Fibroblast of peridontal ligament (primary cell): ENCODE measurements at regions not wholly inside any gene's neighbourhood (a gene's known extent, or its start where the extent isn't known, plus 50 kb on each side); places are given as distances from the start of the nearest gene placed in this dataset.

Experiments used
- DNase-seq: peaks from one replicate; pipeline ENCODE4 v3.0.0-alpha.2; 2010; ENCODE audit errors: extremely low read depth

- no peak for DNase-seq
These were observed 92.5 kb upstream of the MYL2 start for GRCh38 chr12:111012918-111013317.

DNA sequence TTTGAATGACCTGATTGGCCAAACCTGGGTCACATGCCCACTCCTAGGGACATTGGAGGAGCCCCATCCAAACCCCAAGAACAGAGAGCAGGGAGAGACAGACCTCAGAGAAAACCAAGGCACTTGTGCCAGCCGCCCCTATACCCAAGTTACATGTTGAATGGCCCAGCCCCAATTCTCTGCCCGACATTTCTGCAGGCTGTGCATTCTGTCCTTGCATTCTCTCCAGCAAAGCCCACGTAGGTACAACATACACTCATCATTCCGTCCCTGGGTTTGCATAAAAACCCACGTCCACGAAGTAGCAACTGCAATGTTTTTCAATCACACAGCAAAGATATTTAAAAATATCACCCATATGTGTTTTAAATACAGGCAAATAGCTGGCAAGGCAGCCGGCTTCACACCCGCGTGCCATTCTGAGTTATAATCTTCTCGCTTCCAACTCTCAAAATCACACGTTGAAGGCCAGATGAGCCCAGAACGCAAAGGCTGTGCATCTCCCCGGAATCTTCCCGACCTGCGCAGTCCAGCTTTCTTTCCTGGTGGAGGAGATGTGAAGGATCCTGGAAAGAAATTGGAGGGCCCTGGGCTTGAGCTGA, 91.7 kb upstream of the MYL2 start:
- DNase-seq, result no peak

- no peak for DNase-seq
These were observed 90.7 kb upstream of the MYL2 start for GRCh38 chr12:111010916-111011657.

GRCh38 chr12:111010061-111010460, 89.7 kb upstream of the MYL2 start:
- no peak for DNase-seq

GRCh38 chr12:111006621-111007020, 86.2 kb upstream of the MYL2 start:
- no peak for DNase-seq

DNA sequence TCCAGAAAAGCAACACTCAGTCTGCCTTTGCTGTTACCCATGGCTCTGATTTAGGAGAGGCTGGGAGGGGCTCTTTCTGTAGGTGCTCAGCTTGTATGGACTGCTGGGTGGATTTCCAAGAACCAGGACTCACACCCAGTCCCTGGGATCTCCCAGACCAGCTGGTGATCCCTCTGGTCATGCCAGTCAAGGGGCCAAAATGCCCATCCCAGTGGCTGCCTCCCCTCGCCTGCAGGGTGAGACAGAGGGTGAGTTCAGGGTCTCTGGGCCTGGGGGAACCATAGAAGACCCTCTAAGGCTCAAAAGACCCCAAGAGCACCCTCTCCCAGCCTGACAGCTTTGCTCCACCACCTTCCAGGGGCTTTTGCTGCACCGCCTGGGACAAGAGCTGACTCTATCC, 78.6 kb upstream of the MYL2 start:
- DNase-seq, result no peak

DNA sequence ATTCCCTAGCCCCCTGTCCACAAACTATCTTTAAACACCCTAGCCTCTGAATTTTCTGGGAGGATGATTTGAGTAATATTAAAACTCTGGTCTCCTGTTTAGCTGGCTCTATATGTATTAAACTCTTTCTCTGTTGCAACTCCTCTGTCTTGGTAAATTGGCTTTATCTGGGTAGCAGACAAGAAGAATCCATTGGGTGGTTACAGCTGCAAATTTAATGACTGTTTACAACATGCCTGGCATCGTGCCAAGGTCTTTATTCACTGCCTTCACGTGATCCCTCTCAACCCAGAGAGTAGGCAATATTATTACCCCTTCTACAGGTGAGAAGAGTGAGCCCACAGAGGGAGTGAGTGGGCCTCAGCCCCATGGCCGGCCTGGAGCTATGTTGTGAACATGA, 77.8 kb upstream of the MYL2 start:
- DNase-seq, result peak; percentile 0

DNA sequence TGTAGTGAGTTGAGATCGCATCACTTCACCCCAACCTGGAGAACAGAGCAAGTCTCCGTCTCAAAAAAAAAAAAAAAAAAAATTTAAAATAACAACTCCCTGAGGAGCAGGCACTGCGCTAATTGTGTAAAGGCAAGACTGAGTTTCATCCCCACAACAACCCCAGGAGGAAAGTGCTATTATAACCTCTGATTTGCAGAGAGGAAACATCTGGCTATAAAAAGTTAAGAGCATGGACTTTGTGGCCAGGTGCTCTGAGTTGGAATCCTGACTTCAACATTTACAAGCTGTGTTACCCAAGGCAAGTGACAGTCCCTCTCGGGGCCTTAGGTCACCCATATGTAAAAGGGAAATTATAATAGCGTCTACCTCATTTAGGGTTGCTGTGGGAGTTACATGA, 76.0 kb upstream of the MYL2 start:
- DNase-seq, result no peak

GRCh38 chr12:110995615-110996014, 75.2 kb upstream of the MYL2 start:
- DNase-seq, result no peak

DNA sequence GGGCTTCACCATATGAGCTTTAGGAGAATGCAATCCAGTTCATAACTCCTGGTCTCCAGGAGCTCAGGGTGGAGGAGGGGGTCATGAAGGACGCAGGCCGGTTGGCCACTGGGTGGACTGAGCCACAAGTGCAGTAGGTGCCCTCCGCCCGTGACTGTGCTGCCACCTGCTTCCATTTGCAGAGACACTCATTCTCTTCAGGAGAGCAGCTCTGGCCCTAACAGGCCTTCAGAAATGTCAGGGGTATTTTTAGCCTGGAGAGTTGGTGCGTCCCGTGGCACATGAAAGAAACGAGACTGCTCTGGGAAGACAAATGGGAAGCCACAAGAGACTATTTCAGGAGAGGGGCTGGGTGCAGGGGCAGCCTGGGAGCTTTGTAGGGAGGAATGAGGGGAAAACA, 74.6 kb upstream of the MYL2 start:
- no peak for DNase-seq

GRCh38 chr12:110993434-110993833, 73.1 kb upstream of the MYL2 start:
- DNase-seq, result no peak

DNA sequence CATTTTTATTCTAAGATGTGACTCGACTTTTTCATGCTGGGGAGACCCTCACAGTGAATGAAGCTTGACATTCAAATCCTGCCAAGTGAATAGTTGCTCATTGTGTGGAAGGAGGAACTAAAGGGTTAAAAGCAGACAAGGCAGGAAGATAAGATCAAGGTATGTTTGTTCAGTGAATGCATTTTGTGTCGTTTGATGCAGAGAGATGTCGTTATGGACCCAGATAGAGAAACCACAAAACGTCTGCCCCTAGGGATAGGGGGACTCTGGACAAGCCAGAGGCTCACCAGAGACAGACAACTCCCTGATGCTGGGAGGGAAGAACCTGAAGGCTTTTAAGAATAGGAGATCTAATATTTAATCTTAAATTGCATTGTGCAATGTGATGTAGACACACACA, 72.5 kb upstream of the MYL2 start:
- DNase-seq, result no peak

DNA sequence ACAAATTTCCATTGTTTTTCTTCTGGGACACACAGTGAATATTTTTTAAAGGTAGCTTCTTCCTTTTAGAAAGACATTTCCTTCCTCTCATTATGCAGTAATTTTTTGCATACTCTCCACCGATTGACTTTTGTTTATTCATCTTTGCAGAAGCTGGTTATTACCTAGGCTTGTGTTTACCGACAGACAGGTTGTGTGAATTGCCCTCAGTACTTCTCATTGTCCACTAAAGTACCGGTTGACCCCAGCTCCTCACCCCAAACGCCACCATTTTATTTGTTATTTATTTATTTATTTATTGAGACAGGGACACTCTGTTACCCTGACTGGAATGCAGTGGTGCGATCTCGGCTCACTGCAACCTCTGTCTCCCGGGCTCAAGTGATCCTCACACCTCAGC, 63.4 kb upstream of the MYL2 start:
- DNase-seq, result no peak

DNA sequence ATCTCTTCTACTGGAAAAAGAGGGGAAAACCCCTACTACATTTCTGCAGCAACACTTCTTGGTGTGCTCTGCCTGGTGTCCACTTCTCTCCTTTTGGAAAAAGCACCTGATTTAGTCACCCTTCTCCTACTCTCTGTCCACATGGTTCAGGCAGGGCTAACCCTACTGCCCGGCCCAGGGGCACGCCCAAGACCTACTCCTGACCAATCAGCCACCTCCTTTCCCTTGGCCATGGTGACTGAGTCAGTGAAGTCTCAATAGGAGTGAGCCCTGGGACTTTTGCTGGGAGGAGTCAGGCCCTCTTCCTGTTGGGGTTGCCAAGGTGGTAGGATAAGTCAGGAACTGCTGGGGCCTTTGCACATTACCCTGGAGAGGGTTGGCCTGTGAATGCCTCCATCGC, 52.5 kb upstream of the MYL2 start:
- no peak for DNase-seq

GRCh38 chr12:110971936-110972335, 51.6 kb upstream of the MYL2 start:
- DNase-seq, result no peak

DNA sequence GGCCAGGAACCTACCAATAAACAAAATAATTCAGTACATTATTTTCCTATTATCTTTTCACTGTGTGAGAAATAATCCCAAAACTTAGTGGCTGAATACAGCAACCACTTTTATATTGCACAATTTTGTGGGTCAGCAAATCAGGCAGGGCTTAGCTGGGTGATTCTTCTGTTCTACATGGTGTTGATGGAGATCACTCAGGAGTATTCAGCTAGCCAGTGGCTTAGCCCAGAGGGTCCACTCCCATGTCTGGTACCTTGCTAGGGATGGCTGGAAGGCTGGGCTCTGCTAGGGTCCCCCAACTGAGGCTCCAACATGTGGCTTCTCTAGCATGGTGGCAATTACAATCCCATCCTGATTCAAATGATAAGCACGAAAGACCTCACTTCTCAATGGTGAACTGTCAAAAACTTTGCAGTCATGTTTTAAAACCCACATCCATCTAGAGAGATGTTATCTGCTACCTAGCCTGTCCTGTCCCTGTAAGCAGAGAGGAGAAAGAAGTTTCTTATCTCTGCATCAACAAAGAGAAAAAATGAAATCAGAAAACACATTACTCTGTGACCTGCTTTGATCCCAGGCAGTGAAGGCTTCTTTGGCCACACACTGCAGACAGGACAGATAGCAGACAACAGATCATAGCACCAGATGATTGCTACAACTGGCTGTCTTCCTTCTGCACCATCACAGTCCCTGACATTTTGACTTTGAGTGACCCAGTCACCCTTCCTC, 51.0 kb upstream of the MYL2 start:
- DNase-seq, result no peak
